ENCODE measurements at regions not wholly inside any gene's neighbourhood (a gene's known extent, or its start where the extent isn't known, plus 50 kb on each side); places are given as distances from the start of the nearest gene placed in this dataset.

- peaks cover 2% of the 10 kb centered on the region for H3K27me3 Mint-ChIP-seq
- ChIA-PET CTCF (no interaction called here), POLR2A (no interaction called here)
- H3K36me3 Mint-ChIP-seq (ENCODE audit: low read depth) = no peaks in the 10 kb centered on the region
- no peak for ATAC-seq (ENCODE audit: low read depth)
- H3K9me3 Mint-ChIP-seq = peaks cover 2% of the 10 kb centered on the region
- TF ChIP-seq CTCF (IDR thresholded peaks at IDR 0.05) = no peak
- H3K27ac Mint-ChIP-seq = no peak overlapping the region
- DNase-seq = no peak
- H3K4me1 Mint-ChIP-seq = no peaks in the 10 kb centered on the region
- intact Hi-C loops (cut with micrococcal nuclease) = no loop called here
- H3K4me3 Mint-ChIP-seq = no peak overlapping the region
Observed at GRCh38 chr15:93414576-93415231, 325.7 kb upstream of the RGMA start.

DNA sequence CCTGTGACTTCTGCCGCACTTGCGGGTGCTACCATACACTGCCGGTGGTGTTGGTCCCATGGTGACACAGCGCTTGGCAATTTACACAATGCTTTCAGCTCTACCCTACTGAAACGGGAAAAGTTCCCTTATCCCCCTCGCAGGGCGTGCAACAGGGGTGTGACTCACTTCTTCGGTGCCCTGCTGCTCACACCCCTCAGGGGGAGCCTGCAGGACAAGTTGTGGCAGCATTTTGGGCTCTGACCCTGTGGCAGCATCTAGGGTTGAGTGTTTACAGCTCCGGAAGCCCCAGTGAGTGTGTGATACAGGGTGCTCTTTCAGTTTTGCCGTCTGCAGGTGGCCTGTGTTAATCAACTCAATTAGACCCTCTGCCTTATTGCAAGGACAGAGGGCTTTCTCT lies 324.7 kb upstream of the RGMA start:
- Mint-ChIP-seq H3K4me1 (no peaks in the 10 kb centered on the region), H3K27ac (no peak overlapping the region), H3K27me3 (peaks cover 2% of the 10 kb centered on the region), H3K4me3 (no peak overlapping the region), H3K36me3 (ENCODE audit: low read depth) (no peaks in the 10 kb centered on the region), H3K9me3 (peaks cover 2% of the 10 kb centered on the region)
- CTCF ChIA-PET = no interaction called here
- TF ChIP-seq CTCF (IDR thresholded peaks at IDR 0.05) = no peak
- DNase-seq (no peak), ATAC-seq (ENCODE audit: low read depth) (no peak)
- POLR2A ChIA-PET = no interaction called here
- intact Hi-C loops (cut with micrococcal nuclease) = no loop called here

GRCh38 chr15:93399121-93399520 lies 310.1 kb upstream of the RGMA start:
- no peaks in the 10 kb centered on the region for H3K4me1 Mint-ChIP-seq
- ATAC-seq (ENCODE audit: low read depth) = no peak
- no peaks in the 10 kb centered on the region for H3K27me3 Mint-ChIP-seq
- H3K36me3 Mint-ChIP-seq (ENCODE audit: low read depth) = no peaks in the 10 kb centered on the region
- intact Hi-C loops (cut with micrococcal nuclease) = no loop called here
- POLR2A ChIA-PET = no interaction called here
- peaks cover 11% of the 10 kb centered on the region for H3K9me3 Mint-ChIP-seq
- H3K4me3 Mint-ChIP-seq = no peak overlapping the region
- CTCF ChIA-PET = no interaction called here
- no peak for DNase-seq
- no peak overlapping the region for H3K27ac Mint-ChIP-seq
- no peak for TF ChIP-seq CTCF (IDR thresholded peaks at IDR 0.05)

- H3K27me3 Mint-ChIP-seq = no peaks in the 10 kb centered on the region
- POLR2A ChIA-PET = no interaction called here
- no peaks in the 10 kb centered on the region for H3K36me3 Mint-ChIP-seq (ENCODE audit: low read depth)
- intact Hi-C loops (cut with micrococcal nuclease) = no loop called here
- H3K4me1 Mint-ChIP-seq = no peaks in the 10 kb centered on the region
- H3K9me3 Mint-ChIP-seq = no peaks in the 10 kb centered on the region
- no peak for DNase-seq
- H3K27ac Mint-ChIP-seq = no peak overlapping the region
- H3K4me3 Mint-ChIP-seq = no peak overlapping the region
- no peak for ATAC-seq (ENCODE audit: low read depth)
- TF ChIP-seq CTCF (IDR thresholded peaks at IDR 0.05) = no peak
- CTCF ChIA-PET = no interaction called here
Observed at GRCh38 chr15:93389211-93389610, 300.2 kb upstream of the RGMA start.

DNA sequence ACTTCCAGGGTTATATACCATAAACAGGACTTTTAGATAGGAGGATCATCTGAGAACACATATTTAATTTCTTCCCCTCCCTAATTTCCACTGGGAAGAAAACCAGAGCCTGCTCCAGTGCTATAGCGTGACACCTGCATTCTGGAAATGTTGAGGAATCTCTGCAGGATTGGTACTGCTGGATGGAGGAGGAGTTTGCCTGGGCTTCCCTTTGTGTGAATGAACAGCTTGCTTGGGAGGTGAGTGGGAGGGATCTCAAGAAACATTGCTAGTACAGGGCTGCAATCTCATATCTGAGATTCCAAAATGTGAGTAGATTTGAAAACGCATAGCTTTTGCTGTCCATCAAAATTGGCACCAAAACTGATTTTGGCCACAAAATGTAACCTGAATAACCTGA lies 295.9 kb upstream of the RGMA start:
- intact Hi-C loops (cut with micrococcal nuclease) = no loop called here
- no peak overlapping the region for H3K27ac Mint-ChIP-seq
- no peaks in the 10 kb centered on the region for H3K4me1 Mint-ChIP-seq
- H3K9me3 Mint-ChIP-seq = no peaks in the 10 kb centered on the region
- no peak for TF ChIP-seq CTCF (IDR thresholded peaks at IDR 0.05)
- POLR2A ChIA-PET = no interaction called here
- no peaks in the 10 kb centered on the region for H3K27me3 Mint-ChIP-seq
- no peaks in the 10 kb centered on the region for H3K36me3 Mint-ChIP-seq (ENCODE audit: low read depth)
- ATAC-seq (ENCODE audit: low read depth) = no peak
- CTCF ChIA-PET = no interaction called here
- H3K4me3 Mint-ChIP-seq = no peak overlapping the region
- no peak for DNase-seq

Measured in activated B cell treated with CpG ODN at 0.5 μM for 24 hours (primary cell).